ENCODE measurements at regions not wholly inside any gene's neighbourhood (a gene's known extent, or its start where the extent isn't known, plus 50 kb on each side); places are given as distances from the start of the nearest gene placed in this dataset.

- intact Hi-C loops (cut with micrococcal nuclease) = no loop called here
- no peak overlapping the region for H3K4me3 Mint-ChIP-seq
- CTCF ChIA-PET = no interaction called here
- no peaks in the 10 kb centered on the region for H3K4me1 Mint-ChIP-seq
- no peak for DNase-seq
- no peak overlapping the region for H3K27ac Mint-ChIP-seq
- no peak for ATAC-seq (ENCODE audit: low read depth)
- H3K9me3 Mint-ChIP-seq = no peaks in the 10 kb centered on the region
- H3K36me3 Mint-ChIP-seq (ENCODE audit: low read depth) = no peaks in the 10 kb centered on the region
- POLR2A ChIA-PET = no interaction called here
- no peaks in the 10 kb centered on the region for H3K27me3 Mint-ChIP-seq
- no peak for TF ChIP-seq CTCF (IDR thresholded peaks at IDR 0.05)
Measured at GRCh38 chr9:18385696-18386490, 88.1 kb upstream of the ADAMTSL1 start.

- POLR2A ChIA-PET = no interaction called here
- CTCF ChIA-PET = no interaction called here
- ATAC-seq (ENCODE audit: low read depth) (no peak), DNase-seq (no peak)
- no peak for TF ChIP-seq CTCF (IDR thresholded peaks at IDR 0.05)
- no peaks in the 10 kb centered on the region for H3K36me3 Mint-ChIP-seq (ENCODE audit: low read depth)
- intact Hi-C loops (cut with micrococcal nuclease) = no loop called here
- no peaks in the 10 kb centered on the region for H3K9me3 Mint-ChIP-seq
- no peak overlapping the region for H3K4me3 Mint-ChIP-seq
- no peak overlapping the region for H3K27ac Mint-ChIP-seq
- no peaks in the 10 kb centered on the region for H3K27me3 Mint-ChIP-seq
- H3K4me1 Mint-ChIP-seq = no peaks in the 10 kb centered on the region
Measured at GRCh38 chr9:18390393-18390792, 83.6 kb upstream of the ADAMTSL1 start.

- Mint-ChIP-seq H3K9me3 (no peaks in the 10 kb centered on the region), H3K4me3 (no peak overlapping the region), H3K27ac (no peak overlapping the region), H3K4me1 (no peaks in the 10 kb centered on the region), H3K27me3 (no peaks in the 10 kb centered on the region), H3K36me3 (ENCODE audit: low read depth) (no peaks in the 10 kb centered on the region)
- DNase-seq (no peak), ATAC-seq (ENCODE audit: low read depth) (no peak)
- CTCF ChIA-PET = no interaction called here
- TF ChIP-seq CTCF (IDR thresholded peaks at IDR 0.05) = no peak
- POLR2A ChIA-PET = no interaction called here
- intact Hi-C loops (cut with micrococcal nuclease) = no loop called here
Measured at GRCh38 chr9:18393340-18394130, 80.4 kb upstream of the ADAMTSL1 start.

- no peaks in the 10 kb centered on the region for H3K36me3 Mint-ChIP-seq (ENCODE audit: low read depth)
- H3K27ac Mint-ChIP-seq = no peak overlapping the region
- no peak for ATAC-seq (ENCODE audit: low read depth)
- ChIA-PET POLR2A (no interaction called here), CTCF (interaction anchor here (0.6 kb wide), 1 partner anchor 15 kb away, joined by 3 read pairs; no protein-coding TSS in a partner anchor)
- TF ChIP-seq CTCF (IDR thresholded peaks at IDR 0.05) = no peak
- no peaks in the 10 kb centered on the region for H3K4me1 Mint-ChIP-seq
- intact Hi-C loops (cut with micrococcal nuclease) = no loop called here
- H3K27me3 Mint-ChIP-seq = no peaks in the 10 kb centered on the region
- no peak overlapping the region for H3K4me3 Mint-ChIP-seq
- no peak for DNase-seq
- H3K9me3 Mint-ChIP-seq = no peaks in the 10 kb centered on the region
Measured at GRCh38 chr9:18394847-18395351, 79.1 kb upstream of the ADAMTSL1 start.

DNA sequence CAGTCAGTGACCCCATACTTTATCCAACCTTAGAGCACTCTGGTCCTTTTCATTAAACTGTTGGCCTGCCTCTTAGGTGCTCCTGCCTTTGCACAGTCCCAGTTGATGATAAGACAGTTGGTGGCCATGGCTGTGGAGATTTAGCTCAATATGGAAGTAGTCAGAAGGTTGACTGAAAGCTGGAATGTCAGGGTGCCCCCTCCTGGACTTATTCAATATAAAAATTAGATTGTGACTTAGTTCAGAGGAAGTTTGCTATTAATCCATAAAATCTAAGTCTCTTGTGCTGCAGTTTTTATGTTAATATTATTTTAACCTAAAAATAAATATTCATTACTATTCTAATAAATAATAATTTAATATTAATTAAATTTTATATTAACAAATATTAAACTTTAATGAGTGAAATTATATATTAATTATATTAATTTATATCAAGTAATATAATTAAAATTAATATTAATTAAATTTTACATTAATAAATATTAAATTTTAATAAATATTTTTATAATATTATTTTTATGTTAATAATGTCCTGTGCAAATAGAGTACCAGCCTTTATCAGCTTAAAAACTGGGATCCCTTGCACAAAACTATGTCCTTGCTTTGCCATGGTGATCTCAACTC is 77.7 kb upstream of the ADAMTSL1 start:
- Mint-ChIP-seq H3K9me3 (no peaks in the 10 kb centered on the region), H3K4me1 (no peaks in the 10 kb centered on the region), H3K27ac (no peak overlapping the region), H3K36me3 (ENCODE audit: low read depth) (no peaks in the 10 kb centered on the region), H3K27me3 (no peaks in the 10 kb centered on the region), H3K4me3 (no peak overlapping the region)
- CTCF ChIA-PET = no interaction called here
- no peak for DNase-seq
- no peak for ATAC-seq (ENCODE audit: low read depth)
- intact Hi-C loops (cut with micrococcal nuclease) = no loop called here
- POLR2A ChIA-PET = no interaction called here
- TF ChIP-seq CTCF (IDR thresholded peaks at IDR 0.05) = no peak

Data from activated B cell treated with CpG ODN at 0.5 μM for 24 hours (primary cell).